ENCODE measurements at regions not wholly inside any gene's neighbourhood (a gene's known extent, or its start where the extent isn't known, plus 50 kb on each side); places are given as distances from the start of the nearest gene placed in this dataset.

DNA sequence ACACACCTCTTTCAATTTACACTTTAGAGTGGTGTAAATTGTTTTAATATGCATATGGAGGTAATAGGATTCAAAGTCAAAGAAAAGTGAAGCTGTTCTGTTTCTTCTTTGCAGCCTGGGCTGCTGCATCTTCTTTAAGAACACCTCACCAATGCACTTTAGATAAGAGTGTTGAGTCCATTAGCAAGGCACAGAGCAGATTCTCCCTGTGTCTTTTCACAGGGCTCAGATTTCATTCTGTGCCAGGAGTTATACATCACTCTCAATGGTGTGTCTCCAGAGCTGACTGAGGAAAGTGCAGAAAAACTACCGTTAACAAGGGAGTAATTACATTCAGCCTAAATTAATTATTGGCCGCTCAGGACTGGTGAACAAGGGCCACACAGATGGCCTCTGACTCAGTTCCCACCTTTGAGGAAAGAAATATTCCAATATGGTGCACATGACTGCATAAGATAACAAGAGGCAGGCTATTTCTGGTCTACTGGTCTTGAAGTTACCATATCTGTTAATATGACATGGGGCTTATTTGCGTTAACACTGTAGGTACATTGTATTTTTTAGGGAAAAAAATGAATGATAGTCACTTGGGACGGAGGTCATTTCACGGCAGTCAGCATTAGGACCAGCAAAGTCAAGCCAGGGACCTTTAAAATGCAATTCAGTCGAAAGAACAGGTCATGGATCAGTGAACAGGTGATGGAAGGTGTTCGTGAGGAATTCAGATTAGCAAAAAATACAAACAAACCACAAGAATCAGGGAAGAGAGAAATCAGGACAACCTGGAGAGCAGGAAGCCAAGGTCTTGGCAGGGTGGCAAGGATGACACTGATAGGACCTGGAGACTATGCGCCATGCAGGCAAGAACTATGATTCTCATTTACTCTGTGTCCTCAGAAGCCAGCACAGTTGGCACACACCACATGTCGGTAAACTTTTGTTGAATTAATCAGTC, 203.7 kb downstream of the TBX18 start:
- H3K9me3 Mint-ChIP-seq: peaks cover 0 to 7% (median 5%) of the 10 kb centered on the region in 7 donors
- no peak overlapping the region for H3K27ac ChIP-seq (ENCODE audit: low read depth in 1 of 2, low read length in 2 of 2)
- no peaks in the 10 kb centered on the region for H3K27me3 ChIP-seq (ENCODE audit: control insufficient read depth in 2 of 2, insufficient read depth in 2 of 2, low read length in 2 of 2)
- H3K27me3 Mint-ChIP-seq (ENCODE audit: low read depth in 3 of 3): peaks cover 0 to 2% (median 0%) of the 10 kb centered on the region in 3 donors
- H3K4me3 Mint-ChIP-seq: no peak overlapping the region
- H3K9ac ChIP-seq (ENCODE audit: insufficient read depth, low read length, poor library complexity, severe bottlenecking): no peak overlapping the region
- no peak overlapping the region for H3K27ac Mint-ChIP-seq
- H3K36me3 Mint-ChIP-seq: no peaks in the 10 kb centered on the region
- H3K4me3 ChIP-seq (replicated peaks in 1 of 3; ENCODE audit: low read depth in 2 of 3, low read length in 3 of 3): no peak overlapping the region
- TF ChIP-seq, protein P1, sequence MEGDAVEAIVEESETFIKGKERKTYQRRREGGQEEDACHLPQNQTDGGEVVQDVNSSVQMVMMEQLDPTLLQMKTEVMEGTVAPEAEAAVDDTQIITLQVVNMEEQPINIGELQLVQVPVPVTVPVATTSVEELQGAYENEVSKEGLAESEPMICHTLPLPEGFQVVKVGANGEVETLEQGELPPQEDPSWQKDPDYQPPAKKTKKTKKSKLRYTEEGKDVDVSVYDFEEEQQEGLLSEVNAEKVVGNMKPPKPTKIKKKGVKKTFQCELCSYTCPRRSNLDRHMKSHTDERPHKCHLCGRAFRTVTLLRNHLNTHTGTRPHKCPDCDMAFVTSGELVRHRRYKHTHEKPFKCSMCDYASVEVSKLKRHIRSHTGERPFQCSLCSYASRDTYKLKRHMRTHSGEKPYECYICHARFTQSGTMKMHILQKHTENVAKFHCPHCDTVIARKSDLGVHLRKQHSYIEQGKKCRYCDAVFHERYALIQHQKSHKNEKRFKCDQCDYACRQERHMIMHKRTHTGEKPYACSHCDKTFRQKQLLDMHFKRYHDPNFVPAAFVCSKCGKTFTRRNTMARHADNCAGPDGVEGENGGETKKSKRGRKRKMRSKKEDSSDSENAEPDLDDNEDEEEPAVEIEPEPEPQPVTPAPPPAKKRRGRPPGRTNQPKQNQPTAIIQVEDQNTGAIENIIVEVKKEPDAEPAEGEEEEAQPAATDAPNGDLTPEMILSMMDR (IDR thresholded peaks at IDR 0.05): no peak
- no peaks in the 10 kb centered on the region for H3K4me1 ChIP-seq (ENCODE audit: control insufficient read depth in 1 of 2, insufficient read depth in 2 of 2, low read length in 2 of 2)
- H3K4me2 ChIP-seq (replicated peaks; ENCODE audit: extremely low read depth, low read length, poor library complexity, severe bottlenecking): no peak overlapping the region
- H2AFZ ChIP-seq (ENCODE audit: insufficient read depth, low read depth, low read length, poor library complexity, severe bottlenecking): no peak overlapping the region
- no peak for DNase-seq
- intact Hi-C loops (cut with micrococcal nuclease): no loop called here
- H3K4me1 Mint-ChIP-seq: no peaks in the 10 kb centered on the region
- no peaks in the 10 kb centered on the region for H3K9me3 ChIP-seq (replicated peaks in 1 of 2; ENCODE audit: control insufficient read depth in 1 of 2, insufficient read depth in 1 of 2, low read length in 2 of 2)
- H3K79me2 ChIP-seq (ENCODE audit: insufficient read depth, low read length): no peaks in the 10 kb centered on the region
- 100% methylated on average over 4 of the region's 9 CpGs for WGBS (ENCODE audit: insufficient coverage)
- H3K36me3 ChIP-seq (replicated peaks in 1 of 2; ENCODE audit: control insufficient read depth in 1 of 2, insufficient read depth in 2 of 2, low read length in 2 of 2): no peaks in the 10 kb centered on the region
- no peaks in the 10 kb centered on the region for H4K20me1 ChIP-seq (ENCODE audit: insufficient read depth, low read length)

DNA sequence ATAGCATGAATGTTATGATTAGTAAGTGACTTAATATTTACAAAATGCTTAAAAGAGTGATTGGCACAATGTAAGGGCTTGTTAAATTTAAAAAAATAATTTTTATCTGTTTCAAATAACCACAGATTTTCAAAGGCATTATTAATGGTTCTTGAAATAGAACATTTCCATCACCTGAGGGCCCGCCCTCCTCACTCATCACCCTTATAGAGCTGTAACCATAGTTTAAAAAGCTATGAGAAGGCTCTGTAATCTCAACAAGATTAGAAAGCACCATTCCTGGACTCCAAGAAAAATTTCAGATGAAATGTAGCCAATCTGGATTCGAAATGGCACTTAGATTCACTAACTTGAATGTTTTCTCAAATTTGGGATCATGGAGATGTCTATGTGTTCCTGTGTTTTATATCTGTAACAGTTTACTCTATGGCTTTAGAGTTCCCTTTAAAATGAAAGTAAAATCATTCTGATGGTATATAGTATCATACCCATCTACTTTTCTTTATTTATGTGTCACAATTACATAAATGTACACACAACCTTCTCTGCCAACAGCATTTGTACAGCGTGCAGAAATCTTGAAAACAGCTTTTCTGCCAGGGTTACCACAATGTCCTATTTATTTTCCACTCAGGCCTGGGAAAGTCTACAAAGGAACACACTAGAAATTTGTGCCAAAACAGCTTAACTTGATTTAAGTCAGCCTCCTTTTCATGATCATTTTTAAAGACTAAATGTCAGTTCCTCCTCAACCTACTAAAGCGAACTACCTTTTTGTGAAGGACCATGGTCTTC, 207.7 kb downstream of the TBX18 start:
- Histone ChIP-seq H2AFZ (ENCODE audit: insufficient read depth, low read depth, low read length, poor library complexity, severe bottlenecking) (no peak overlapping the region), H4K20me1 (ENCODE audit: insufficient read depth, low read length) (no peaks in the 10 kb centered on the region)
- no peak for DNase-seq

More for the DNA sequence above, 207.7 kb downstream of the TBX18 start:
- Histone ChIP-seq H3K9ac (ENCODE audit: insufficient read depth, low read length, poor library complexity, severe bottlenecking) (no peak overlapping the region), H3K79me2 (ENCODE audit: insufficient read depth, low read length) (no peaks in the 10 kb centered on the region), H3K4me3 (replicated peaks in 1 of 3; ENCODE audit: low read depth in 2 of 3, low read length in 3 of 3) (no peak overlapping the region), H3K27ac (ENCODE audit: low read depth in 1 of 2, low read length in 2 of 2) (no peak overlapping the region), H3K27me3 (ENCODE audit: control insufficient read depth in 2 of 2, insufficient read depth in 2 of 2, low read length in 2 of 2) (no peaks in the 10 kb centered on the region), H3K36me3 (replicated peaks in 1 of 2; ENCODE audit: control insufficient read depth in 1 of 2, insufficient read depth in 2 of 2, low read length in 2 of 2) (no peaks in the 10 kb centered on the region), H3K4me1 (ENCODE audit: control insufficient read depth in 1 of 2, insufficient read depth in 2 of 2, low read length in 2 of 2) (no peaks in the 10 kb centered on the region), H3K4me2 (replicated peaks; ENCODE audit: extremely low read depth, low read length, poor library complexity, severe bottlenecking) (no peak overlapping the region), H3K9me3 (replicated peaks in 1 of 2; ENCODE audit: control insufficient read depth in 1 of 2, insufficient read depth in 1 of 2, low read length in 2 of 2) (peaks cover 4 to 6% of the 10 kb centered on the region in 2 donors)
- no peak overlapping the region for H3K27ac Mint-ChIP-seq
- H3K4me1 Mint-ChIP-seq: no peaks in the 10 kb centered on the region
- no peaks in the 10 kb centered on the region for H3K36me3 Mint-ChIP-seq
- peaks cover 0 to 1% (median 0%) of the 10 kb centered on the region in 3 donors for H3K27me3 Mint-ChIP-seq (ENCODE audit: low read depth in 3 of 3)
- WGBS (ENCODE audit: insufficient coverage): 0% methylated on average over 1 of the region's 4 CpGs
- H3K4me3 Mint-ChIP-seq: no peak overlapping the region
- peaks cover 0 to 19% (median 6%) of the 10 kb centered on the region in 7 donors for H3K9me3 Mint-ChIP-seq
- TF ChIP-seq, protein P1 (IDR thresholded peaks at IDR 0.05): no peak
- intact Hi-C loops (cut with micrococcal nuclease): no loop called here
